Esophagus muscularis mucosa (tissue), 4 donors: ENCODE measurements at regions not wholly inside any gene's neighbourhood (a gene's known extent, or its start where the extent isn't known, plus 50 kb on each side); places are given as distances from the start of the nearest gene placed in this dataset.

Source experiments
- EP300 ChIP-seq: sonication (generic); formaldehyde crosslinking; IDR thresholded peaks from one replicate; pipeline ENCODE4 v1.6.1; 2017; ENCODE audit warnings: antibody characterized with exemption
- POLR2A ChIP-seq: fragments of 450-650 bp; IDR thresholded peaks from one replicate; pipeline ENCODE4 v1.6.1; 2017; ENCODE audit warnings: antibody characterized with exemption, moderate library complexity, mild to moderate bottlenecking, low read depth
- TF ChIP-seq, protein P1 (sequence below), 3 experiments: fragments of 200-600 bp in 2 of 3; fragments of 450-650 bp in 1 of 3; sonication (generic) in 2 of 3; IDR thresholded peaks; one replicate each; pipeline ENCODE4 v1.5.1; 2017 to 2019; ENCODE audit warnings: antibody characterized with exemption in 3 of 3, mild to moderate bottlenecking in 2 of 3, moderate library complexity in 1 of 3

GRCh38 chr2:190794377-190794776, 86.2 kb upstream of the GLS start:
- TF ChIP-seq, protein P1, sequence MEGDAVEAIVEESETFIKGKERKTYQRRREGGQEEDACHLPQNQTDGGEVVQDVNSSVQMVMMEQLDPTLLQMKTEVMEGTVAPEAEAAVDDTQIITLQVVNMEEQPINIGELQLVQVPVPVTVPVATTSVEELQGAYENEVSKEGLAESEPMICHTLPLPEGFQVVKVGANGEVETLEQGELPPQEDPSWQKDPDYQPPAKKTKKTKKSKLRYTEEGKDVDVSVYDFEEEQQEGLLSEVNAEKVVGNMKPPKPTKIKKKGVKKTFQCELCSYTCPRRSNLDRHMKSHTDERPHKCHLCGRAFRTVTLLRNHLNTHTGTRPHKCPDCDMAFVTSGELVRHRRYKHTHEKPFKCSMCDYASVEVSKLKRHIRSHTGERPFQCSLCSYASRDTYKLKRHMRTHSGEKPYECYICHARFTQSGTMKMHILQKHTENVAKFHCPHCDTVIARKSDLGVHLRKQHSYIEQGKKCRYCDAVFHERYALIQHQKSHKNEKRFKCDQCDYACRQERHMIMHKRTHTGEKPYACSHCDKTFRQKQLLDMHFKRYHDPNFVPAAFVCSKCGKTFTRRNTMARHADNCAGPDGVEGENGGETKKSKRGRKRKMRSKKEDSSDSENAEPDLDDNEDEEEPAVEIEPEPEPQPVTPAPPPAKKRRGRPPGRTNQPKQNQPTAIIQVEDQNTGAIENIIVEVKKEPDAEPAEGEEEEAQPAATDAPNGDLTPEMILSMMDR (IDR thresholded peaks at IDR 0.05) = no peak
- TF ChIP-seq EP300 (no peak), POLR2A (no peak)
